Globus pallidus (tissue), 1 donor: ENCODE measurements at regions not wholly inside any gene's neighbourhood (a gene's known extent, or its start where the extent isn't known, plus 50 kb on each side); places are given as distances from the start of the nearest gene placed in this dataset.

Source experiments
- DNase-seq: peaks from one replicate; pipeline ENCODE4 v3.0.0-alpha.2; 2015; ENCODE audit warnings: low spot score

DNA sequence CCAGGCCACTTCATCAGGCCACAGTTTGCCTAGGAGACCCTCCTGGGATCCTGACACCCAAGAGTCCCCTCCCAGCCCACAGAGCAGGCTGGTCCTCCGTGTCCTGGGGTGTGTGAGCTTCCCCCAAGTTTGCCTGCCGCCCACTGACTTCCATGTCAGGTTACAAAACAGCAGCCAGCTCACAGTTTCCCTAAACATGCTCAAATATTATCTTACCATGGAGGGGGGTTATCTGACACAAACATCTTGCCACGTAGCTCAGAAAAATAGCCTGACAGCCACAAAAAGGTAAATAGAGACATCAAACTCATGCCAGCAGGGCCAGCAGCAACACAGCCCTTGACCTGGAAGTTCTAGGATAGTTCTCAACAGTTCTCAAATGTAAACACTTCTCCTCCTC is 346.5 kb downstream of the TNS1 start:
- no peak for DNase-seq

DNA sequence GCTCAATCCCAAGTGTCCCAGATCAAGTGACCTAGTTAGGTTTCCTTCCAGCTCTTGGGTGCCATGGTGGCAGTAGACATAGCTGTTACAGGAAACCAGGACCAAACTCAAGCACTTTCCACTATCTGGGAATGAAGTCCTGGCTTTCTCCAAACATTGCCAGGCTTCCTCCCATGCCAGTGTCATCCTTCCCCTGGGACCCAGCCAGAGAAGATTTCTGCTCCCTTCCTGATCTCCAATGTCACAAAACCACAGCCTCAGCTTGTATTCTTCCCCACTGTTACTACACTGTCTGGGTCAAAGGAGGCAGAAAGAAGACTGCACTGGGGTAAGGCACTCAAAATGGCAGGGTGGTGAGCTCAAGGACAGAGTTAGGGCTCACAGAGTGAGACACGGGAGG is 347.1 kb downstream of the TNS1 start:
- no peak for DNase-seq

DNA sequence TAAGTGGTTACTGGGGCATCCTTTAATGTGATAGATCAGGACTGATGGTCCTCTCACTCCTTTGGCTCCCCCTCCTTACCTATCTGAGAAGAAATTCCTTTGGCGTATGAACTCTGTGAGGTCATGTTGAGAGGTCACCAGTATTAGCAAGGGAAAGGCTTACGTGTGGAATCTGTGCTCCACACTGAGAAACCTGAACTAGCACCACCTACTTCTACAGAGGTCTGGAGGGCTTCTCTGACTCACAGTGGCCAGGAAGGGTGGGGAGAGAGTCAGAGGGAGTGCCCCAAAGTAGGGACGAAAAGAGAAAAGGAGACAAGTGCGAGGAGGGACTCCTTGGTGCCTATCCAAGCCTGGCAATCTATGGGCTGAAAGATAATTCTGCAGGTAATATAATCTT is 348.6 kb downstream of the TNS1 start:
- no peak for DNase-seq

DNA sequence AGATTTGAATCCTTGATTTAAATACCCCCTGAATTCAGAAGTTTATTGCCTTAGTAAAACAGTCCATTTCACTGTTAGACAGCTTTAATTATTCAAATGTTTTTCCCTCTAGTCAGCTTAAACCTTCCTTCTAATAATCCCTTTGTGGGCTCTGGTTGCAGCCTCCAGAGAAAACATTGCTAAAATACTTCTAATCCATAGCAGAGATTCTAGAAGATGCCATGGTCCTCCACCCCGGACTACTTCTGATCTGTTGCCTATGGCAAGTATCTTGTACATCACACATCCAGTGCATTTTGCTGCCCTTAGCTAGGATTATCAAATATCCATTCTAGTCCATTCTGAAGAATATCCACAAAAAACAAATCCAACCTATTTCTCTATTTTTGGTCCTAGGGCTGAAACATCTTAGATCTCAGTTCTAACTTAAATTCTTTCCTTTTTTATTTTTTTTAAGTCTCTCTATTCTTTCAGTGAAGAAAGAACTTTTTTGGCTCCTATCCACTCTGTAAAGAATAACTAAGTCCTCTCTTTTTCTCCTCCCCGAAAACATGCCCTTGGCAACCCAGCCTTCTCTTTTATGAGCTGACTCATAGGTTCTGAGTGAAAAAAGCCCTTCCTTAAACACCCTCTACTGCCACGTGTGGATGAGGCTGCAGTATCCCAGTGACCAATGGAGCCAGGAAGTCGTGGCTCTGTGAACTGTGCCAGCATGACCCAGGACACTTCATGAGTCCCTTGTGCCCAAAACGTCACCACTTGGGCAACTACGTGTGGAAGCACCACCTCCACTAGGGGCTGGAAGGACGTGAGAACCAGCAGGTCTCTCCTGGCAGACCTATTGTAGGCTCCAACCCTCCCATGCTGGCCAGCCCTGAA is 349.8 kb downstream of the TNS1 start:
- DNase-seq: peak; percentile 50

DNA sequence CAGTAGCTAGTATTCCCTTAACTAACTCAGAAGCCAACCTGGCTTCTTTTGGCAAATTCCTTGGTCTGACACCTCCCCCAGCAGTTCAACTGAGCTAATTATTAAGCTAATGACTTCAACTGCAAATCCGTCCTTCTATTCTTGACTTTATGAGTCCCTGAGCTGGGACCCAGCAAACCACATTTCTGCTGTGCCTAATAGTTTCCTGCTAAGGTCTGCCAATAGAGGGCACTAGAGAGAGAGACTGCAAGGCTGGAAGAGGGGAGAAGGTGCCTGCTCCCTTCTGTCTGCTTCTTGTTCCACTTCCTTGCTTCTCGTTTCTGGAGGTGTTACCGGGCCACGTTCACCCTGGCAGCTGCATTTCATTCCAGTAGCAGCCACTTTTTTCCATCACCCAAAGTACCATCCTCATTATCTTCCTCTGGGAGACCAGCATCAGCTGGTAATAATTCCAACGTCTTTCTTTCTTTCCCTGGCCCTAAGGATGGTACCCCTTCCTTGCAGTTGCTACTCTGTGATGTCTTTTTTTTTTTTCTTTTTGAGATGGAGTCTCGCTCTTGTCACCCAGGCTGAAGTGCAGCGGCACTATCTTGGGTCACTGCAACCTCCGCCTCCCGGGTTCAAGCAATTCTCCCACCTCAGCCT is 352.0 kb downstream of the TNS1 start:
- DNase-seq: peak; percentile 63

DNA sequence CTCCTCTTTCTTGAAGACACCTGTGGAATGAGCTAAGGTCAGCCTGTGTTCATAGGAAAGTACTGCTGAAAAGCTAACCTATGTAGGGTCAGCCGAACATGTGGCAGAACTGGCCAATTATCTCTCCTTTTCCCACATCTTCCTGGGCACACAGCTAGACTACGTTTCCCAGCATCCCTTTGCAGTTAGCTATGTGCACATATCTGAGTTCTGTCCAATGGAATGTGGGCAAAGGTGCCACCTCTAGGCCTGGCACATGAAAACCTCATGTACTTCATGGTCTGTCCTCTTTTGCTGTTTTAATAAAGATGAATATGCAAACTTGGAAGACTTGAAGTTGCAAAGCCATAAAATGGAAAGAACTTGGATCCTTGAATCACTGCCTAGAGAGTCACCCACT is 352.6 kb downstream of the TNS1 start:
- no peak for DNase-seq

DNA sequence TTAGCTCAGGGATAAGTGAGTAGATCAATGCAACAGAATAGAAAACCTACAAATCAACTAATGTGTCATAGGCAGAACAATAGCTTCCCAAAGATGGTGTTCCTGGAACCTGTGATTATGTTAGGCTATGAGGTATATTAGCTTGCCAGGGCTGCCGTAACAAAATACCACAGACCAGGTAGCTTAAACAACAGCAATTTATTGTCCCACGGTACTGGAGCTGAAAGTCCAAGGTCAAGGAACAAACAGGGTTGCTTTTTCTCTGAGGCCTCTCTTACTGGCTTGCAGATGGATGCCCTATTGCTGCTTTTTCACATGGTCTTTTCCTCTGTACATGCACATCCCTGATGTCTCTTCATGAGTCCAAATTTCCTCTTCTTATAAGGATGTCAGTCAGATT is 354.9 kb downstream of the TNS1 start:
- no peak for DNase-seq

DNA sequence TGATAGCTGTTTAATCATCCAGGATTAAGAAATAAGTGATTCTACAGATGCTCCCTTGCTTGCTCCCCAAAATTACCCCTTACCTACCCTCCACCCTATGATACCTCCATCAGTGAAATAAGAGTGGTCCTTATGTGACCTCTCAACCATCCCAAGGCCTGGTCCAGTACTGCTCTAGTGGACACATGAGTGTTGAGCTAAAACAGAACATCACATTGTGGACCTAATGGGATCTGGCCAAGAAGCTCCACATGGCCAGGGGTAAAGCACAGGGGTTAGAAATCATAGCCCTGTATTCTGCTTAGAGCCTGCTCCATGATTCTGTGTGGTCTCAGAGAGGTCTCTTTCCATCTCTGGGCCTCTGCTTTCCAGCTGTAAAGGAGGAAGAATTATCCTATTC is 355.6 kb downstream of the TNS1 start:
- DNase-seq: no peak

DNA sequence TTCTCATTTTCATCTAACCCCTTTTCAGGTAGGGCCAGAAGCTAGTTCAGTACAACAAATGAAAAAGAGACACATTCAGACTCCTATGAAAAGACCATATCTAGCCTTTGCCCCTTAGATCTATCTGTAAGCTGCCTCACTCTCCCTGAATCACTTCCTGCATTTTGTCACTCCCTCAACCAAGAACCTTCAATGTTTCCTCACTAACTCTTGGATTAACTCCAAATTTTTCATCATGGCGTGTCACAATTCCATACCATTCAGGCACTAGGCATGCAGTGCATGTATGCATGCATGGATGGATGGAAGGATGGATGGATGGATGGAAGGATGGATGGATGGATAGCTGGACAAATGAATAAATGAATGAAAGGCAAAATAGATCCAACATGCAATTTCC is 356.9 kb downstream of the TNS1 start:
- no peak for DNase-seq

DNA sequence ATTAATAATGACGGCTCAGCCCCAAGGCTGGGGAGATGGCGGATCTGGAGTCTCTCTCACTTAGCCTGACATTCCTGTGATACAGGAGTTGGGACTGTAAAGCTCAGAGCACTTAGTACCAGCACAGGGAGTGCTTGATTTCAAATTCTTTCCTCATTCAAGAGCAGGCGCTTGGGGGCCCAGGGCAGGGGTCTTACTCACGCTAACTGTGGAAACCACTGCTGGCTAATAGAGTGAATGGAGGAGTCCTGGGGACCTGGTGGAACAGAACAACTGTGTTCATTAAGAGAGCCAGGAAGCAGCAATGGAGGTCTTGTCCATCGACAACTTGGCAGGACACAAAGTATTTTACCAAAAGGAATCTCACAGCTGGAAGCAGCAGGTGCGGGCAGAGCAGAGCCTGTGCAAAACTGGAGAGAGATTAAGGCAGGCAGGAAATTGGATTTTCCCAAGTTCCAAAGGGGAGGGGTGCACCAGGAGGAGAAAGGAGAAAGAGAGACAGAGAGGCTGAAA is 358.9 kb downstream of the TNS1 start:
- no peak for DNase-seq

DNA sequence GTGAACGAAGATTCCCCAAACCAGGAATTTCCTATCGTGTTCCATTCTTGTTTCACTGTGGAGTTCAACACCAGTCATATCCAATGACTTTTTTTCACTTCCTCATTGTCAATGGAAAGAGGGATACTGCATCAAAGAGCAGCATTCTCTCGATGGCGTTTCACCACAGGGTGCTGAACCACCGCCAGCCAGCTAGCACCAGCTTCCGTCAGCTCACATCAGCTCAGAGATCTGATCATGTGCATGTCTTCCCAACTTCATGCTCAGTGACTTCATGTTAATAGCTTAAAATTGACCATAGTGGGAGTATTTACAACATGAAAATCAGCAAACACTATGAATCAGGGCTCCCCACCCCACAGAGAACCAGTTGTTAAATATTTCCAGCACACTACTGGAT is 359.9 kb downstream of the TNS1 start:
- no peak for DNase-seq

DNA sequence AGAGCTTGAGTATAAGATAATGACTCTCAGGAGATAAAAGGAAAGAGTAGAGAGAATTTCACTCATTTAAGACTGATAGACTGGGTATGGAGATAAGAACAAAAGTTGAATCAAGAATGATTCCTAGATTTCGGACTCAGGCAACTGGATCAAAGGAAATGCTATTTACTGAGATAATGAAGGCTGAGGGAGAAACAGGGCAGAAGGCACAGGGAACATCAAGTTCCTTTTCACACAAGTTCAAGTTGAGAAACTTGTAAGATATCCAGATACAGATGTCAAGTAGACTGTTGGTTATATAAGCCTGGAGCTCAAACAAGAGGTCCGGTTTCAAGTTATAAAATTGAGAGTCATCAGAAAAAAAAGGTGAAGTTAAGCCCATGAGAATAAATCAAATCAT is 360.8 kb downstream of the TNS1 start:
- no peak for DNase-seq

DNA sequence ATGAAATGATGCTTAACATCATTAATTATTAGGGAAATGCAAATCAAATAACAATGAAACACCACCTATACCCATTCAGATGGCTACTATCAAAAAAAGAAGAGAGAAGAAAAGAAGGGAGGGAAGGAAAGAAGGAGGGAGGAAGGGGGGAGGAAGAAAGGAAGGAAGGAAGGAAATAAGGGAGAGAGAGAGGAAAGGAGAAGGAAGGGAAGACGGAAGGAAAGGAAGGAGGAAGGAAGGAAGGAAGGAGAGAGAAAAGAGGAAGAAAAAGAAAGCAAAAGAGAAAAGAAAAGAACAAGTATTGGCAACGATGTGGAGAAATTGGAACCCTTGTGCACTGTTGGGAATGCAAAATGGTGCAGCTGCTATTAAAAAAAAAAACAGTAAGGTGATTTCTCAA is 363.3 kb downstream of the TNS1 start:
- DNase-seq: no peak

DNA sequence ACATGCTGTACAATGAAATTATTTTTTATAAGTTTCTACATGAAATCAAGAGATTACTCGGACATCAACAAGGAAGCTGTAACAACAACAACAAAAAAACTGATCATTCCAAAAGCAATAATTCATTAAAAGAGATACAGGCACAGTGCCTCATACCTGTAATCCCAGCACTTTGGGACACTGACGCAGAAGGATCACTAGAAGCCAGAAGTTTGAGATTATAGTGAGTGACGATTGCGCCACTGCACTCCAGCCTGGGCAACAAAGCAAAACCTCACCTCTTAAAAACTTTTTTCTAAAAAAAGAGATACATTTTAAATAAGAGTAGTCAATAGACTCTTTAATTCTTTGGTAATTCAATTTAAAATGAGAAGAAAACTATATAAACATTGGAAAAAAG is 364.3 kb downstream of the TNS1 start:
- no peak for DNase-seq

DNA sequence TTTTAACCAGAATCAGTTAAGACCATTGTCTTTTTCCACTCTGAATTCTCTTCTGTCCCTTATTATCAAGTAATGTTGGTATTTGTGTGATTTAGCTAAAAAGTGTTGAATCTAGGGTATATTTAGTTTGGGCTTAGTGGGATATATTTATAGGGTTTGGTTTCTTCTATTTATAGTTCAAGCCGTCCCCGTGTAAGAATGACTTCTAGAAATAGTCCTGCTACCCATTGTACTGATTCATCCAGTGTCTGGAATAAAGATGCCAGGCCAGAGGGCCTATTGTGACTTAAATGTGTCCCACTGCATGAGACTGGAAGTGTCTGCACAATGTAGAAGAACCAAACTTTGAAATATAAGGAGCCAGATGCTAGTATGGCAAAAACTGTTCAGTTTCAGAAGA is 364.8 kb downstream of the TNS1 start:
- no peak for DNase-seq

DNA sequence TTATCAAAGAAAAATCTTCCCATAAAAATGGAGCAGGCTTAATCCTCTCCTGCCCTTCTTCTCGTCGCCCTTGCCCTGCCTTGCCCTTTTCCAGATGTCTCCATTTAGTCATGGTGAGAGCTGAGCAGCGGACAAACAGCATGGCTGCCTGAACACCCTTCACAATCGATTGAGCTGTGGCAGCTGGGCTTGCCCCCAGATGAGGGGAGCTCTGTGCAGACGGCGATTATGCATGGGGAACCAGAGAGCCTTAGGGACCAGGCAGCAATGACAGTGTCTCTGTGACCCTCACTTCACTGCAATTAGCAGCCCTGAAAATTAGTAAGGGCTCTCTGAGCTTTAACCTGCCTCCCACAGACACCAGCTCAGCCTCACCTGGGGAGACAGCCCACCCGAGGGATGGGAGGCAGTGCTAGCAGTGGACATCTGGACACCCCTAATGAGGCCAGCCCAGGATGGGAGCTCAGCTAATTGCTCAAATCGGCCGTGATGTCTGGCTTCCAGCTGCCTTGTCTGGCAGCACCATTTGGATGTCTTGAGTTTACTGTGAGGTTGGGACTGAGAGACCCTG is 365.7 kb downstream of the TNS1 start:
- DNase-seq: no peak

DNA sequence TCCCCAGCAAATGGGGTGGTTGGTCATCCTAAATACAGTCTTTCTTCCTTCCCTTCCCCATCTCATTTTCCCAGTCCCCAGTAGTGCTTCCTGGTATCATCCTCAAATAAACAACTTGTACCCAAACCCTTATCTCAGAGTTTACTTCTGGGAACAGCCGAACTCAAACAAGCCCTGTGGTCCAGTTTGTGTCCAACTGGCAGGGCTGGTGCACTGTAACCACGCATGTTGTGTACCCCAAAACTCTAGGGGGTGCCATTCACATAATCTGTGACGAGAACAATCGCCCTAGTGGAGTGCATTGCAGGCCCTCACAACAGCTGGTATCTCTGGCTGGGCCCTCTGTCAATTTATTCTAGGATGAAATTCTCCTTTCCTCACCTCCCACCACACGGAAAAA is 366.2 kb downstream of the TNS1 start:
- DNase-seq: no peak

DNA sequence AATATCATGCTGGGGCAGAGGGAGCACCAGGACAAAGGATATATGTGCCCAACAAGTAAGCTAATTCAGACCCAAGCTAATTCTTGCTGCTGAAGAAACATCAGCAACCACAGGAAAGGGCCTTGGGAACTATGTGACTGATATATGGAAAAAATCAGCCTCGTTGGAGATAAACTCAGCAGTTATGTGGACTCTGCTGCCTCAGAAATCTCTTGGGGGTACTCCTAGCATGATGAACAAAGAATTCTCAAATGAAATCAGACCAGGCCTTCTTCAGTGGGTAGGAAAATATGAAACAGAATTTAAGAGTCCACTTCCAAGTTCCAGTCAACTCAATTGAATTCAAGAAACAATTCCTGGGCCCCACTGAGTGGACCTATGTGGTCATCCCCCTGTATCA is 367.9 kb downstream of the TNS1 start:
- DNase-seq: no peak

DNA sequence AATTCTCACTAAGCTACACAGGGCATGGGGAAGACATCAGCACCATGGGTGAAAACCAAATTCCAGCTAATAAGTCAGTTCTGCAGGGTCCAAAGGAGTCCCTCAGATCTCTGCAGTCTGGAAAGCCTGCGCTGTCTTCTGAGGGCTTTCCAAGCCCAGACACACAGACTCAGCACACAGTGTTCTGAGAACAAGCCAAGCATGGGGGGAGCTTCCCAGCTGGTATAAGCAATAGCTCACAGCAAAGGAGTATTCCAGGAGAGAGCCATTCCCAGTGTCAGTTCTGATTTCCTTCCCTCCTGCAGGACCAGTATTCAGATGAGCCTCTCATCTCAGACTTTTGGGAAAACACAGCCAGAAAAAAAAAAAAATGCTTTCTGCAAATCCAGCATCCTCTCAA is 370.8 kb downstream of the TNS1 start:
- peak; percentile 23 for DNase-seq

DNA sequence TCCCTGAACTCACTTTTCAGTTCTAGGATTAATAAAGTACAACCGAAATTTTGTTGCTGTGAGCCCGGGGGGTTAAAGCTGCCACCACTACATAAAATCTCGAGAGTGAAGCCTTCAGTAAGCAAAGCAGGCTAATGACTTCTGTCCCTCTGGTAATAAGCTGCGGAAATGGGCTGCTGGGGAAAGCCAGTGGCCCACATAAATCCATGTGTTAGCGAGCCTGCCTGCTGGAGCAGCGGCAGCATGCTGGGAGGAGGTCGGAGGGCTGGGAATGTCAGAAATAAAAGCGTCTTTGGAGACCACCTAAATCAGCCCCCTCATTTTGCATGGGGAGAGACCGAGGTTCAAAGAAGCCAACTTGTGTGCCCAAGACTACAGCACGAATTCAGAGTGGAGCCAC is 371.7 kb downstream of the TNS1 start:
- DNase-seq: no peak

DNA sequence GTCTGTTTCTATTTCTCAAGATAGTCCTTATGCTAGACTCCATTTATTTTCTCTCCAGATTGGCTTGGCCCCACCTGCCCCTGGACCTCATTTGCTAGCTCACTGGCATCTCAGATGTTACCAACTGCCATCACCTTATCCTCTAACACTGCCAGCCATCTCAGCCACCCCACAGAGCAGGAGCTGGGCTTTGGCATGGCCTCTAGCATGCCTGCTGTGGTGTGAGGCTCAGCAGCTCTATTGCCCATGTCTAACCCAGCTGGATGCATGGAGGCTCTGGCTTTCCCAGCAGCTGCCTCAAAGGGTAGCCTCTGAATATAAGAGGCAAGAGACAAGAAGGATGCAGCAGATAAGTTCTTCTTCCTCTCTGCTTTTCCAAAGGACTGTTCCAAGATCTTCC is 373.4 kb downstream of the TNS1 start:
- no peak for DNase-seq

DNA sequence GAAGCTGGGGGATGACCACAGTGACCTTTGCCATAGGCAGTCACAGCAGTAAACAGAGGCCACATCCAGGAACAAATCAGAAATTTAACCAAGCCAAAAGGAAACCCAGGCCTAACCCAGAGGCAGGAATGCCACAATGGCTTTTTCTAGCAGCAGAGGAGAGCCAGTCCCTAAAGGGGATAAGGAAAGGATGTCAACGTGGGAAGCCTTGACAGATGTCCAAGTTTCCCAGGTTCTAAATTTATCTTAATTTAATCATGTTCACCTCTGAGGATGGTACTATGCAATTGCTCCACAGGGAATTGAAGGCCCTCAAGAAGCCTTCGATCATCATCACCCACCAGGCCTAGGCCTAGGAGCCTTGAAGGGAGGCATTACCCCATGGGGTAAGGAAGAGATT is 374.7 kb downstream of the TNS1 start:
- no peak for DNase-seq

DNA sequence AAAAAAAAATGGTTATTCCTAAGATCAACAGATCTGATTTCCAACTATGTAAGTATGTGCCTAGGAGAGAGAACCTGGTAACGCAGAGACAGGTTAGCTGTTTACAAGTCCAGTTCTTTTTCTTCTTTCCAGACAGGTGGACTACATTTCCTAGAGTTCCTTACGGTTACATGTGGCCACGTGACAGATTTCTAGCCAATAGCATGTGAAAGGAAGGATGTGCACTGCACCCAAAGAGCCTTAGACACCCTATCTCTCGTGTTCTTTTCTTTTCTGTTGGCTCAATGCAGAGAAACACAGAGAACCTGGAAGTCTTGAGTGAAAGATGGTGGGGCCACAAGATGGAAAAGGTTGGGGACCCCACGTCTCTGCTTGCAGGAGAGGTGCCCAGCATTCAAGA is 375.9 kb downstream of the TNS1 start:
- DNase-seq: no peak
